ENCODE measurements at regions not wholly inside any gene's neighbourhood (a gene's known extent, or its start where the extent isn't known, plus 50 kb on each side); places are given as distances from the start of the nearest gene placed in this dataset.

DNA sequence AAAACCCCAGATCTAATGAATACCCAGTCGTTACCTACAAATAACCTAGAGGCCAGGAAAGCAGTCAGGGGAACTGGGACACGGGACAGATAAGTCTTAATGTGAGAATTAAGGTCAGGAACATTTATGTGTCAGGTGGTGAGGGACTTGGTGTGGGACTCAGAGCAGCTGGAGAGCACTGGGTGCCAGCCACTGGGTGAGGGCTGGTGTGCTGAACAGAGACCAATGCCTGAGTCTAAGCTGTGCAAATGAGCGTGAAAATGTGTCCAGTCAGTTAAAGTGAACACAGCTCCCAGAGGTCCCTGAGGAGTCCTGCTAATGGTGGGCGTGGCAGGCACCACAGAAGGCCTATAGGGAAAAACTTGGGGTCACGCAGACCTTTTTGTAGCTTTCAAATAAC is 225.9 kb downstream of the C1D start:
- Mint-ChIP-seq H3K27me3 (ENCODE audit: low read depth) (peaks cover 2% of the 10 kb centered on the region; the same call in 1 of the 2 replicates), H3K36me3 (no peaks in the 10 kb centered on the region), H3K4me1 (no peaks in the 10 kb centered on the region), H3K4me3 (no peak overlapping the region), H3K9me3 (no peaks in the 10 kb centered on the region), H3K27ac (no peak overlapping the region)
- no peak for TF ChIP-seq HMGA2 (CRISPR knock-in tag; IDR thresholded peaks at IDR 0.05)
- no peak for TF ChIP-seq OVOL2 (CRISPR knock-in tag; IDR thresholded peaks at IDR 0.05; ENCODE audit: borderline replicate concordance)
- no peak for TF ChIP-seq SP1 (CRISPR knock-in tag; conservative IDR thresholded peaks at IDR 0.05)
- TF ChIP-seq NFATC4 (CRISPR knock-in tag; IDR thresholded peaks at IDR 0.05) = no peak
- no peak for TF ChIP-seq ZNF671 (CRISPR knock-in tag; IDR thresholded peaks at IDR 0.05)
- ATAC-seq (no peak), DNase-seq (ENCODE audit: low spot score) (no peak)
- ChIA-PET POLR2A (no interaction called here), CTCF (interaction anchor here (1.6 to 2.3 kb wide), 2 partner anchors 104 to 186 kb away, joined by 4 to 9 read pairs; no protein-coding TSS in a partner anchor)

DNA sequence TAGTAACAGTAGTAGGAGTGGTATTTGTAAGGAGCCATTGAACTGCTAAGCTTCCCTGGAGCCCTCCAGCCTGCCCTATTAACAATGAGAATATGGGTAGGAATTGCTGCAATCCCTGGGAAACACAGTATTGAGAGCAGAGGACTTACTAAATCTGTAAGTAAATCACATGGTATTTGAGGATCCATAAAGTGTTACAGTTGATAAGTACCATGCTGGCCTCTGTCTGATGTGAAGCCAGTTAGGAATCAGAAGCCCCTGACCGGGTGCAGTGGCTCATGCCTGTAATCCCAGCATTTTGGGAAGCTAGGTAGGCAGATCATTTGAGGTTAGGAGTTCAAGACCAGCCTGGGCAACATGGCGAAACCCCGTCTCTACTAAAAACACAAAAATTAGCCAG is 224.6 kb downstream of the C1D start:
- no peaks in the 10 kb centered on the region for H3K36me3 Mint-ChIP-seq
- TF ChIP-seq, protein P1, sequence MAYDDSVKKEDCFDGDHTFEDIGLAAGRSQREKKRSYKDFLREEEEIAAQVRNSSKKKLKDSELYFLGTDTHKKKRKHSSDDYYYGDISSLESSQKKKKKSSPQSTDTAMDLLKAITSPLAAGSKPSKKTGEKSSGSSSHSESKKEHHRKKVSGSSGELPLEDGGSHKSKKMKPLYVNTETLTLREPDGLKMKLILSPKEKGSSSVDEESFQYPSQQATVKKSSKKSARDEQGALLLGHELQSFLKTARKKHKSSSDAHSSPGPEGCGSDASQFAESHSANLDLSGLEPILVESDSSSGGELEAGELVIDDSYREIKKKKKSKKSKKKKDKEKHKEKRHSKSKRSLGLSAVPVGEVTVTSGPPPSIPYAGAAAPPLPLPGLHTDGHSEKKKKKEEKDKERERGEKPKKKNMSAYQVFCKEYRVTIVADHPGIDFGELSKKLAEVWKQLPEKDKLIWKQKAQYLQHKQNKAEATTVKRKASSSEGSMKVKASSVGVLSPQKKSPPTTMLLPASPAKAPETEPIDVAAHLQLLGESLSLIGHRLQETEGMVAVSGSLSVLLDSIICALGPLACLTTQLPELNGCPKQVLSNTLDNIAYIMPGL (CRISPR knock-in tag; IDR thresholded peaks at IDR 0.05) = no peak
- TF ChIP-seq, protein P2, sequence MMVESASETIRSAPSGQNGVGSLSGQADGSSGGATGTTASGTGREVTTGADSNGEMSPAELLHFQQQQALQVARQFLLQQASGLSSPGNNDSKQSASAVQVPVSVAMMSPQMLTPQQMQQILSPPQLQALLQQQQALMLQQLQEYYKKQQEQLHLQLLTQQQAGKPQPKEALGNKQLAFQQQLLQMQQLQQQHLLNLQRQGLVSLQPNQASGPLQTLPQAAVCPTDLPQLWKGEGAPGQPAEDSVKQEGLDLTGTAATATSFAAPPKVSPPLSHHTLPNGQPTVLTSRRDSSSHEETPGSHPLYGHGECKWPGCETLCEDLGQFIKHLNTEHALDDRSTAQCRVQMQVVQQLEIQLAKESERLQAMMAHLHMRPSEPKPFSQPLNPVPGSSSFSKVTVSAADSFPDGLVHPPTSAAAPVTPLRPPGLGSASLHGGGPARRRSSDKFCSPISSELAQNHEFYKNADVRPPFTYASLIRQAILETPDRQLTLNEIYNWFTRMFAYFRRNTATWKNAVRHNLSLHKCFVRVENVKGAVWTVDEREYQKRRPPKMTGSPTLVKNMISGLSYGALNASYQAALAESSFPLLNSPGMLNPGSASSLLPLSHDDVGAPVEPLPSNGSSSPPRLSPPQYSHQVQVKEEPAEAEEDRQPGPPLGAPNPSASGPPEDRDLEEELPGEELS (CRISPR knock-in tag; IDR thresholded peaks at IDR 0.05) = no peak
- no peak for TF ChIP-seq ZBTB21 (CRISPR knock-in tag; IDR thresholded peaks at IDR 0.05; ENCODE audit: borderline replicate concordance)
- TF ChIP-seq ZNF416 (CRISPR knock-in tag; IDR thresholded peaks at IDR 0.05) = no peak
- no peak for TF ChIP-seq RORB (CRISPR knock-in tag; IDR thresholded peaks at IDR 0.05)
- TF ChIP-seq, protein P3, sequence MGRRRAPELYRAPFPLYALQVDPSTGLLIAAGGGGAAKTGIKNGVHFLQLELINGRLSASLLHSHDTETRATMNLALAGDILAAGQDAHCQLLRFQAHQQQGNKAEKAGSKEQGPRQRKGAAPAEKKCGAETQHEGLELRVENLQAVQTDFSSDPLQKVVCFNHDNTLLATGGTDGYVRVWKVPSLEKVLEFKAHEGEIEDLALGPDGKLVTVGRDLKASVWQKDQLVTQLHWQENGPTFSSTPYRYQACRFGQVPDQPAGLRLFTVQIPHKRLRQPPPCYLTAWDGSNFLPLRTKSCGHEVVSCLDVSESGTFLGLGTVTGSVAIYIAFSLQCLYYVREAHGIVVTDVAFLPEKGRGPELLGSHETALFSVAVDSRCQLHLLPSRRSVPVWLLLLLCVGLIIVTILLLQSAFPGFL (CRISPR knock-in tag; IDR thresholded peaks at IDR 0.05; ENCODE audit: borderline replicate concordance) = no peak
- TF ChIP-seq CREB1 (CRISPR knock-in tag; IDR thresholded peaks at IDR 0.05) = no peak
- no peak for TF ChIP-seq ETV6 (CRISPR knock-in tag; IDR thresholded peaks at IDR 0.05)
- H3K27me3 Mint-ChIP-seq (ENCODE audit: low read depth) = peaks cover 1% of the 10 kb centered on the region; the same call in 1 of the 2 replicates
- ATAC-seq = no peak
- ChIA-PET POLR2A (no interaction called here), CTCF (interaction anchor here (1.4 to 4.5 kb wide), 3 partner anchors 8 to 187 kb away, joined by 4 to 45 read pairs (median 5); no protein-coding TSS in a partner anchor)
- H3K4me1 Mint-ChIP-seq = no peaks in the 10 kb centered on the region
- no peak overlapping the region for H3K27ac Mint-ChIP-seq
- no peak overlapping the region for H3K4me3 Mint-ChIP-seq
- no peaks in the 10 kb centered on the region for H3K9me3 Mint-ChIP-seq
- no peak for DNase-seq (ENCODE audit: low spot score)

DNA sequence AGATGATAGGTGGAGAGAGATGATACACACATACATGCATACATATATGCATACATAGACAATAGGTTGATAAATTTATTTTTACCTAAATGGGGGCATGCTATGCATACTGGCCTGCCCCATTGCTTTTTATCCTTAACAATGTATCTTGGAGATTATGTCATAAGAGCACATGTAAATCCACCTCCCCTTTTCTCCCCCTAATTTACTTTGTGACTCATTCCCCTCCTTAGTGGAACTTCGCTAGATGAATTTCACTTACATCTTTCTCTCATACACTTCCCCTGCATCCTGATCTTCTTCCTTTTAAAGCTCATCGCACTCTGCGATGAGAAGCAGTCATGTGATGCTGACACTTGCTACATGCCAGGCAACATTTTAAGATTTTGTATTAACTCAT is 223.6 kb downstream of the C1D start:
- DNase-seq (ENCODE audit: low spot score) = no peak
- no peaks in the 10 kb centered on the region for H3K27me3 Mint-ChIP-seq (ENCODE audit: low read depth)
- TF ChIP-seq NFYB (CRISPR knock-in tag; conservative IDR thresholded peaks at IDR 0.05; ENCODE audit: low read depth) (no peak), TCF7 (CRISPR knock-in tag; IDR thresholded peaks at IDR 0.05; ENCODE audit: low read depth) (no peak), SP1 (CRISPR knock-in tag; conservative IDR thresholded peaks at IDR 0.05) (no peak), KAT7 (CRISPR knock-in tag; IDR thresholded peaks at IDR 0.05; ENCODE audit: borderline replicate concordance) (no peak), CREB1 (CRISPR knock-in tag; IDR thresholded peaks at IDR 0.05) (no peak)
- TF ChIP-seq, protein P4, sequence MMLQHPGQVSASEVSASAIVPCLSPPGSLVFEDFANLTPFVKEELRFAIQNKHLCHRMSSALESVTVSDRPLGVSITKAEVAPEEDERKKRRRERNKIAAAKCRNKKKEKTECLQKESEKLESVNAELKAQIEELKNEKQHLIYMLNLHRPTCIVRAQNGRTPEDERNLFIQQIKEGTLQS (CRISPR knock-in tag; conservative IDR thresholded peaks at IDR 0.05) = no peak
- TF ChIP-seq, protein P5, sequence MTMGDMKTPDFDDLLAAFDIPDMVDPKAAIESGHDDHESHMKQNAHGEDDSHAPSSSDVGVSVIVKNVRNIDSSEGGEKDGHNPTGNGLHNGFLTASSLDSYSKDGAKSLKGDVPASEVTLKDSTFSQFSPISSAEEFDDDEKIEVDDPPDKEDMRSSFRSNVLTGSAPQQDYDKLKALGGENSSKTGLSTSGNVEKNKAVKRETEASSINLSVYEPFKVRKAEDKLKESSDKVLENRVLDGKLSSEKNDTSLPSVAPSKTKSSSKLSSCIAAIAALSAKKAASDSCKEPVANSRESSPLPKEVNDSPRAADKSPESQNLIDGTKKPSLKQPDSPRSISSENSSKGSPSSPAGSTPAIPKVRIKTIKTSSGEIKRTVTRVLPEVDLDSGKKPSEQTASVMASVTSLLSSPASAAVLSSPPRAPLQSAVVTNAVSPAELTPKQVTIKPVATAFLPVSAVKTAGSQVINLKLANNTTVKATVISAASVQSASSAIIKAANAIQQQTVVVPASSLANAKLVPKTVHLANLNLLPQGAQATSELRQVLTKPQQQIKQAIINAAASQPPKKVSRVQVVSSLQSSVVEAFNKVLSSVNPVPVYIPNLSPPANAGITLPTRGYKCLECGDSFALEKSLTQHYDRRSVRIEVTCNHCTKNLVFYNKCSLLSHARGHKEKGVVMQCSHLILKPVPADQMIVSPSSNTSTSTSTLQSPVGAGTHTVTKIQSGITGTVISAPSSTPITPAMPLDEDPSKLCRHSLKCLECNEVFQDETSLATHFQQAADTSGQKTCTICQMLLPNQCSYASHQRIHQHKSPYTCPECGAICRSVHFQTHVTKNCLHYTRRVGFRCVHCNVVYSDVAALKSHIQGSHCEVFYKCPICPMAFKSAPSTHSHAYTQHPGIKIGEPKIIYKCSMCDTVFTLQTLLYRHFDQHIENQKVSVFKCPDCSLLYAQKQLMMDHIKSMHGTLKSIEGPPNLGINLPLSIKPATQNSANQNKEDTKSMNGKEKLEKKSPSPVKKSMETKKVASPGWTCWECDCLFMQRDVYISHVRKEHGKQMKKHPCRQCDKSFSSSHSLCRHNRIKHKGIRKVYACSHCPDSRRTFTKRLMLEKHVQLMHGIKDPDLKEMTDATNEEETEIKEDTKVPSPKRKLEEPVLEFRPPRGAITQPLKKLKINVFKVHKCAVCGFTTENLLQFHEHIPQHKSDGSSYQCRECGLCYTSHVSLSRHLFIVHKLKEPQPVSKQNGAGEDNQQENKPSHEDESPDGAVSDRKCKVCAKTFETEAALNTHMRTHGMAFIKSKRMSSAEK (CRISPR knock-in tag; IDR thresholded peaks at IDR 0.05; ENCODE audit: borderline replicate concordance) = no peak
- no peaks in the 10 kb centered on the region for H3K9me3 Mint-ChIP-seq
- no peak overlapping the region for H3K27ac Mint-ChIP-seq
- ChIA-PET CTCF (interaction anchor here (1.8 to 4.5 kb wide), 2 partner anchors 105 to 192 kb away, joined by 8 to 45 read pairs; no protein-coding TSS in a partner anchor), POLR2A (no interaction called here)
- H3K4me1 Mint-ChIP-seq = no peaks in the 10 kb centered on the region
- no peak overlapping the region for H3K4me3 Mint-ChIP-seq
- ATAC-seq = no peak
- H3K36me3 Mint-ChIP-seq = no peaks in the 10 kb centered on the region
